ENCODE measurements at regions not wholly inside any gene's neighbourhood (a gene's known extent, or its start where the extent isn't known, plus 50 kb on each side); places are given as distances from the start of the nearest gene placed in this dataset.
"Not testable (repeated sequence)": the region's sequence is repeated elsewhere in the genome, so short reads cannot be mapped to it uniquely, and the experiment has no call there.

- in situ Hi-C loops (cut with MboI) (no loop called here), intact Hi-C loops (cut with micrococcal nuclease) (no loop called here)
- Histone ChIP-seq H3K9me3 (replicated peaks; ENCODE audit: control insufficient read depth, insufficient read depth, low read depth, low read length) (no peaks in the 10 kb centered on the region), H3K27me3 (ENCODE audit: control insufficient read depth in 2 of 2, insufficient read depth in 2 of 2, low read length in 2 of 2) (no peaks in the 10 kb centered on the region), H3K36me3 (ENCODE audit: control insufficient read depth, insufficient read depth, low read length) (no peaks in the 10 kb centered on the region), H3K27ac (ENCODE audit: extremely low read depth, low read depth, low read length) (no peak overlapping the region), H2AFZ (ENCODE audit: low read depth, low read length) (no peak overlapping the region), H4K20me1 (replicated peaks; ENCODE audit: control insufficient read depth, insufficient read depth, low read length) (no peaks in the 10 kb centered on the region), H3K9ac (ENCODE audit: insufficient read depth in 1 of 2, low read depth in 2 of 2, low read length in 2 of 2) (no peak overlapping the region), H3K4me1 (replicated peaks in 1 of 2; ENCODE audit: control insufficient read depth in 2 of 2, insufficient read depth in 2 of 2, low read length in 2 of 2) (no peaks in the 10 kb centered on the region), H3K9me1 (ENCODE audit: control insufficient read depth, insufficient read depth, low read length) (no peaks in the 10 kb centered on the region), H3K4me2 (ENCODE audit: insufficient read depth, low read length) (no peak overlapping the region), H3K4me3 (no peak overlapping the region), H3K79me2 (ENCODE audit: control insufficient read depth, insufficient read depth, low read length) (no peaks in the 10 kb centered on the region)
- ChIA-PET CTCF (ENCODE audit: low intra/inter-chr PET ratio) (no interaction called here), POLR2A (no interaction called here)
- ATAC-seq (no peak), FAIRE-seq (no peak), DNase-seq (ENCODE audit: extremely low read depth in 1 of 4, low spot score in 3 of 4) (no peak)
- BruUV-seq (replicated peaks): no TSS peak
- TF ChIP-seq, protein P1, sequence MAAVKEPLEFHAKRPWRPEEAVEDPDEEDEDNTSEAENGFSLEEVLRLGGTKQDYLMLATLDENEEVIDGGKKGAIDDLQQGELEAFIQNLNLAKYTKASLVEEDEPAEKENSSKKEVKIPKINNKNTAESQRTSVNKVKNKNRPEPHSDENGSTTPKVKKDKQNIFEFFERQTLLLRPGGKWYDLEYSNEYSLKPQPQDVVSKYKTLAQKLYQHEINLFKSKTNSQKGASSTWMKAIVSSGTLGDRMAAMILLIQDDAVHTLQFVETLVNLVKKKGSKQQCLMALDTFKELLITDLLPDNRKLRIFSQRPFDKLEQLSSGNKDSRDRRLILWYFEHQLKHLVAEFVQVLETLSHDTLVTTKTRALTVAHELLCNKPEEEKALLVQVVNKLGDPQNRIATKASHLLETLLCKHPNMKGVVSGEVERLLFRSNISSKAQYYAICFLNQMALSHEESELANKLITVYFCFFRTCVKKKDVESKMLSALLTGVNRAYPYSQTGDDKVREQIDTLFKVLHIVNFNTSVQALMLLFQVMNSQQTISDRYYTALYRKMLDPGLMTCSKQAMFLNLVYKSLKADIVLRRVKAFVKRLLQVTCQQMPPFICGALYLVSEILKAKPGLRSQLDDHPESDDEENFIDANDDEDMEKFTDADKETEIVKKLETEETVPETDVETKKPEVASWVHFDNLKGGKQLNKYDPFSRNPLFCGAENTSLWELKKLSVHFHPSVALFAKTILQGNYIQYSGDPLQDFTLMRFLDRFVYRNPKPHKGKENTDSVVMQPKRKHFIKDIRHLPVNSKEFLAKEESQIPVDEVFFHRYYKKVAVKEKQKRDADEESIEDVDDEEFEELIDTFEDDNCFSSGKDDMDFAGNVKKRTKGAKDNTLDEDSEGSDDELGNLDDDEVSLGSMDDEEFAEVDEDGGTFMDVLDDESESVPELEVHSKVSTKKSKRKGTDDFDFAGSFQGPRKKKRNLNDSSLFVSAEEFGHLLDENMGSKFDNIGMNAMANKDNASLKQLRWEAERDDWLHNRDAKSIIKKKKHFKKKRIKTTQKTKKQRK (IDR thresholded peaks at IDR 0.05; ENCODE audit: borderline replicate concordance, low read depth, low read length): no peak
- TF ChIP-seq KLF16 (IDR thresholded peaks at IDR 0.05): no peak
- no peak for TF ChIP-seq HEY1 (CRISPR knock-in tag; IDR thresholded peaks at IDR 0.05; ENCODE audit: borderline replicate concordance)
- no peak for TF ChIP-seq SETDB1 (IDR thresholded peaks at IDR 0.05; ENCODE audit: low read length)
- no peak for TF ChIP-seq MECOM (CRISPR knock-in tag; IDR thresholded peaks at IDR 0.05)
- no peak for TF ChIP-seq CEBPB (tag; IDR thresholded peaks at IDR 0.05)
- no peak for TF ChIP-seq PYGO2 (tag; IDR thresholded peaks at IDR 0.05)
These were observed 1858.9 kb upstream of the C9orf72 start for GRCh38 chr9:29432191-29432590.

GRCh38 chr9:29432656-29433055 lies 1859.4 kb upstream of the C9orf72 start:
- FAIRE-seq; H3K79me2 ChIP-seq (ENCODE audit: control insufficient read depth, insufficient read depth, low read length); BruUV-seq (replicated peaks); H3K9me3 ChIP-seq (replicated peaks; ENCODE audit: control insufficient read depth, insufficient read depth, low read depth, low read length); H3K4me1 ChIP-seq (replicated peaks in 1 of 2; ENCODE audit: control insufficient read depth in 2 of 2, insufficient read depth in 2 of 2, low read length in 2 of 2); H4K20me1 ChIP-seq (replicated peaks; ENCODE audit: control insufficient read depth, insufficient read depth, low read length); intact Hi-C loops (cut with micrococcal nuclease); H3K4me2 ChIP-seq (ENCODE audit: insufficient read depth, low read length); POLR2A ChIA-PET; ATAC-seq; CTCF ChIA-PET (ENCODE audit: low intra/inter-chr PET ratio); H3K36me3 ChIP-seq (ENCODE audit: control insufficient read depth, insufficient read depth, low read length); DNase-seq (ENCODE audit: extremely low read depth in 1 of 4, low spot score in 3 of 4); H3K9me1 ChIP-seq (ENCODE audit: control insufficient read depth, insufficient read depth, low read length); H3K27ac ChIP-seq (ENCODE audit: extremely low read depth, low read depth, low read length); H2AFZ ChIP-seq (ENCODE audit: low read depth, low read length); H3K9ac ChIP-seq (ENCODE audit: insufficient read depth in 1 of 2, low read depth in 2 of 2, low read length in 2 of 2); H3K27me3 ChIP-seq (ENCODE audit: control insufficient read depth in 2 of 2, insufficient read depth in 2 of 2, low read length in 2 of 2); in situ Hi-C loops (cut with MboI); H3K4me3 ChIP-seq: not testable (repeated sequence)
- no CpG with 5 or more reads among the region's 2 CpGs for WGBS (ENCODE audit: insufficient coverage, low coverage, missing lambda C conversion rate)

Measured in K562 (cell line).